Adrenal gland (tissue), 9 donors: ENCODE measurements at regions not wholly inside any gene's neighbourhood (a gene's known extent, or its start where the extent isn't known, plus 50 kb on each side); places are given as distances from the start of the nearest gene placed in this dataset.
A peak's percentile ranks its signal among the peaks of the same experiment; 100 is the strongest.
"Not testable (repeated sequence)": the region's sequence is repeated elsewhere in the genome, so short reads cannot be mapped to it uniquely, and the experiment has no call there.

ENCODE experiments used
- DNase-seq, 7 donors: peaks; one replicate each; pipeline ENCODE4 v3.0.0-alpha.2; 2019 to 2020
- H3K27ac ChIP-seq, 5 donors: fragments of 200-600 bp; sonication (generic) in 4 of 5; 1 replicate in 3 of 5; 2 replicates in 2 of 5; pipeline versions ENCODE4 v1.5.1 to v1.8.0; 2016 to 2020; ENCODE audit warnings: mild to moderate bottlenecking in 1 of 5
- H3K27me3 ChIP-seq: fragments of 200-600 bp; 2 replicates; pipeline ENCODE4 v1.8.0; 2021
- H3K36me3 ChIP-seq, 2 donors: fragments of 200-600 bp; replicated peaks in 1 of 2; 1 replicate in 1 of 2; 2 replicates in 1 of 2; pipeline versions ENCODE4 v1.5.1 to v1.8.0; 2018 to 2022
- H3K4me1 ChIP-seq, 2 donors: fragments of 200-600 bp; replicated peaks in 1 of 2; 1 replicate in 1 of 2; 2 replicates in 1 of 2; pipeline versions ENCODE4 v1.5.1 to v1.8.0; 2018 to 2021
- H3K4me3 ChIP-seq, 4 donors: fragments of 200-600 bp; sonication (generic) in 3 of 4; one replicate each; pipeline ENCODE4 v1.5.1; 2016 to 2018
- H3K9me3 ChIP-seq, 3 donors: fragments of 200-600 bp; sonication (generic) in 1 of 3; replicated peaks in 1 of 3; 1 replicate in 2 of 3; 2 replicates in 1 of 3; pipeline versions ENCODE4 v1.5.1 to v1.8.0; 2016 to 2021
- POLR2A ChIP-seq, 2 donors: fragments of 450-650 bp; IDR thresholded peaks; one replicate each; pipeline ENCODE4 v1.6.1; 2017; ENCODE audit warnings: antibody characterized with exemption in 2 of 2, mild to moderate bottlenecking in 2 of 2, moderate library complexity in 1 of 2
- WGBS, 4 donors: extraction: QIAGEN DNeasy Blood & Tissue Kit in 2 of 4; methylation state at CpG; one replicate each; pipeline versions ENCODE4 v1.1.5 to v1.1.7; 2013 to 2017; 5-methylcytosine and 5-hydroxymethylcytosine counted together
- intact Hi-C, 2 donors: fragments of 100-400 bp; cut with DNase I; formaldehyde crosslinking; loops; one replicate each; pipeline versions ENCODE4 v1.14.1 to v1.15.0; 2022 to 2023
- TF ChIP-seq, protein P1 (sequence below), 6 experiments: fragments of 450-650 bp in 4 of 6; fragments of 200-600 bp in 2 of 6; sonication (generic) in 1 of 6; IDR thresholded peaks; 1 replicate in 5 of 6; 2 replicates in 1 of 6; pipeline versions ENCODE4 v1.5.1 to v1.8.0; 2016 to 2021; ENCODE audit warnings: antibody characterized with exemption in 6 of 6, mild to moderate bottlenecking in 2 of 6, moderate library complexity in 1 of 6
- donor health status: healthy with polysubstance abuse.
- donor health status: Bipolar disorder and iron deficiency.
- donor health status: DM: yes; HTN: yes; CAD: no.
- donor health status: DM: no; HTN: no; CAD: no.
- donor health status: DM: no; HTN: no; CAD: no.

DNA sequence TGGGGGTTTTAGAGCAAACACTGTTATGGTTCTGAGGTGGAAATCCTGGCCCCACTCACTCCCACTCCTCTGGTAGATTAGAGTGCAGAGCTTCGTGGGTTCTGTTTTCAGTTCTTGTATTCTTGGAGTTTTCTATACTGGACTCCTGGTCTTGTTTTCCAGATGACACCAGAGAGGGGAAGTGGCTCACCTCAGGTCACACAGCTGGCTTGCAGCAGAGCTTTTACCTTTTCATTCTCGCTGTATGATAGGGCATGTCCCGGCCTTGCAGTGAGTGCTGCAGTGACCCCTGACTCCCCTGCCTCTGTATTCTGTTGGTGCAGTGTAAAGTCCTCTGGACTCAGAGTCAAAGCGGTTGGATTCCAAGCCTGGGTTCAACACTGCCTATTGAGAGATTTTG, 148.9 kb upstream of the MEX3C start:
- Histone ChIP-seq H3K4me3 (no peak overlapping the region), H3K27ac (no peak overlapping the region), H3K27me3 (no peaks in the 10 kb centered on the region), H3K9me3 (no peaks in the 10 kb centered on the region), H3K4me1 (no peaks in the 10 kb centered on the region), H3K36me3 (no peaks in the 10 kb centered on the region)
- no peak for DNase-seq
- 86 to 89% (median 88%) methylated on average over 4 of the region's 4 CpGs for WGBS, 4 donors
- intact Hi-C loops, result no loop called here
- no peak for TF ChIP-seq POLR2A (IDR thresholded peaks at IDR 0.05)
- TF ChIP-seq, protein P1, sequence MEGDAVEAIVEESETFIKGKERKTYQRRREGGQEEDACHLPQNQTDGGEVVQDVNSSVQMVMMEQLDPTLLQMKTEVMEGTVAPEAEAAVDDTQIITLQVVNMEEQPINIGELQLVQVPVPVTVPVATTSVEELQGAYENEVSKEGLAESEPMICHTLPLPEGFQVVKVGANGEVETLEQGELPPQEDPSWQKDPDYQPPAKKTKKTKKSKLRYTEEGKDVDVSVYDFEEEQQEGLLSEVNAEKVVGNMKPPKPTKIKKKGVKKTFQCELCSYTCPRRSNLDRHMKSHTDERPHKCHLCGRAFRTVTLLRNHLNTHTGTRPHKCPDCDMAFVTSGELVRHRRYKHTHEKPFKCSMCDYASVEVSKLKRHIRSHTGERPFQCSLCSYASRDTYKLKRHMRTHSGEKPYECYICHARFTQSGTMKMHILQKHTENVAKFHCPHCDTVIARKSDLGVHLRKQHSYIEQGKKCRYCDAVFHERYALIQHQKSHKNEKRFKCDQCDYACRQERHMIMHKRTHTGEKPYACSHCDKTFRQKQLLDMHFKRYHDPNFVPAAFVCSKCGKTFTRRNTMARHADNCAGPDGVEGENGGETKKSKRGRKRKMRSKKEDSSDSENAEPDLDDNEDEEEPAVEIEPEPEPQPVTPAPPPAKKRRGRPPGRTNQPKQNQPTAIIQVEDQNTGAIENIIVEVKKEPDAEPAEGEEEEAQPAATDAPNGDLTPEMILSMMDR (IDR thresholded peaks at IDR 0.05), result no peak

DNA sequence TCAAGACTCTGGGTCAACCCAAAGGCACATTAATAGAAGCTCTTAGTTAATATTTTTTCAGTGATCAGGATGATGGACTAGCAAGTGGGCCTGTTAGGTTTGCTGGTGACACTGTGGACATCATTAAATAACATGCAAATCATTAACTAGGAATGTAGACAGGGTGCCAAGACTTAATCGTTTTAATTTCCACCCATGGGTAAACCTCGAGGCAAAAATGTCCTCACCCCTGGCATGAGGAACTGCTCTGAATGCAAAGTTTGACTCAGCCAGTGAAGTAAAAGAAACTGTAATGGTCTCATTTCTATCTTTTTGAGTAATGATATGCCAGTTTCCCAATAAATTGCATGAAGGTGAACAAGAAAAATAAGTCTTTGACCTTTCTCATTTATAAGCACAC, 152.6 kb upstream of the MEX3C start:
- no peaks in the 10 kb centered on the region for H3K36me3 ChIP-seq
- TF ChIP-seq POLR2A (IDR thresholded peaks at IDR 0.05), result no peak
- TF ChIP-seq, protein P1 (IDR thresholded peaks at IDR 0.05), result no peak
- H3K4me1 ChIP-seq, result no peaks in the 10 kb centered on the region
- no peaks in the 10 kb centered on the region for H3K27me3 ChIP-seq
- no peak overlapping the region for H3K4me3 ChIP-seq
- no peaks in the 10 kb centered on the region for H3K9me3 ChIP-seq
- intact Hi-C loops, result no loop called here
- WGBS, 4 donors, result 49 to 61% (median 53%) methylated on average over 2 of the region's 2 CpGs
- no peak overlapping the region for H3K27ac ChIP-seq
- no peak for DNase-seq

- intact Hi-C loops, result no loop called here
- DNase-seq, result no peak
- no peaks in the 10 kb centered on the region for H3K4me1 ChIP-seq
- no peaks in the 10 kb centered on the region for H3K36me3 ChIP-seq
- TF ChIP-seq, protein P1 (IDR thresholded peaks at IDR 0.05), result no peak
- no peak for TF ChIP-seq POLR2A (IDR thresholded peaks at IDR 0.05)
- no peaks in the 10 kb centered on the region for H3K27me3 ChIP-seq
- H3K9me3 ChIP-seq, result no peaks in the 10 kb centered on the region
- WGBS, 4 donors, result 60 to 74% (median 67%) methylated on average over 2 of the region's 2 CpGs
- H3K27ac ChIP-seq, result no peak overlapping the region
- no peak overlapping the region for H3K4me3 ChIP-seq
These were observed 158.4 kb upstream of the MEX3C start for GRCh38 chr18:51355841-51356240.

DNA sequence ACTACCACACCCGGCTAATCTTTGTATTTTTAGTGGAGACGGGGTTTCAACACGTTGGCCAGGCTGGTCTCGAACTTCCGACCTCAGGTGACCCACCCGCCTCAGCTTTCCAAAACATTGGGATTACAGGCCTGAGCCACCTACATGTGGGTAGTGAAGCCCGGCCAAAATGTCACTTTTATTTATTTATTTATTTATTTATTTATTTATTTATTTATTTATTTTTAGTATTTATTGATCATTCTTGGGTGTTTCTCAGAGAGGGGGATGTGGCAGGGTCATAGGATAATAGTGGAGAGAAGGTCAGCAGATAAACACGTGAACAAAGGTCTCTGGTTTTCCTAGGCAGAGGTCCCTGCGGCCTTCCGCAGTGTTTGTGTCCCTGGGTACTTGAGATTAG, 162.8 kb upstream of the MEX3C start:
- H3K4me1 ChIP-seq, H3K27ac ChIP-seq, H3K4me3 ChIP-seq, H3K36me3 ChIP-seq, intact Hi-C loops, H3K9me3 ChIP-seq, H3K27me3 ChIP-seq, DNase-seq: not testable (repeated sequence)
- 85 to 95% (median 93%) methylated on average over 7 to 8 of the region's 10 CpGs for WGBS, 4 donors

- Histone ChIP-seq H3K27ac (no peak overlapping the region), H3K4me3 (no peak overlapping the region), H3K27me3 (no peaks in the 10 kb centered on the region), H3K4me1 (no peaks in the 10 kb centered on the region), H3K9me3 (no peaks in the 10 kb centered on the region), H3K36me3 (no peaks in the 10 kb centered on the region)
- DNase-seq, result peak in 4 of 7 donors; percentile 14 to 53 (median 25)
- TF ChIP-seq, protein P1 (IDR thresholded peaks at IDR 0.05), result no peak
- TF ChIP-seq POLR2A (IDR thresholded peaks at IDR 0.05), result no peak
- intact Hi-C loops, result no loop called here
- 58 to 69% (median 63%) methylated on average over 6 of the region's 6 CpGs for WGBS, 4 donors
These were observed 163.8 kb upstream of the MEX3C start for GRCh38 chr18:51361130-51361860.
